Lower lobe of right lung (tissue), 2 donors: ENCODE measurements at regions not wholly inside any gene's neighbourhood (a gene's known extent, or its start where the extent isn't known, plus 50 kb on each side); places are given as distances from the start of the nearest gene placed in this dataset.

Experiments used
- ATAC-seq, 2 donors: fragments of 200-7000 bp; cut with Tn5 transposase; one replicate each; pipeline ENCODE4 v1.9.1; 2020 to 2022; ENCODE audit warnings: mild to moderate bottlenecking in 2 of 2, moderate library complexity in 2 of 2
- DNase-seq: peaks from one replicate; pipeline ENCODE4 v3.0.0-alpha.2; 2020
- H3K27ac ChIP-seq: fragments of 200-600 bp; one replicate; pipeline ENCODE4 v1.8.0; 2022
- H3K27me3 ChIP-seq: fragments of 200-600 bp; one replicate; pipeline ENCODE4 v1.8.0; 2022; ENCODE audit warnings: low read depth
- H3K36me3 ChIP-seq: fragments of 200-600 bp; one replicate; pipeline ENCODE4 v1.8.0; 2022; ENCODE audit warnings: mild to moderate bottlenecking
- H3K4me1 ChIP-seq: fragments of 200-600 bp; one replicate; pipeline ENCODE4 v1.8.0; 2022
- H3K4me3 ChIP-seq: fragments of 200-600 bp; one replicate; pipeline ENCODE4 v1.8.0; 2022; ENCODE audit warnings: mild to moderate bottlenecking
- H3K9me3 ChIP-seq: fragments of 200-600 bp; one replicate; pipeline ENCODE4 v1.8.0; 2022
- intact Hi-C: fragments of 100-400 bp; cut with DNase I; formaldehyde crosslinking; loops from one replicate; pipeline ENCODE4 v1.11.0; 2022
- TF ChIP-seq, protein P1 (sequence below): fragments of 200-600 bp; IDR thresholded peaks from one replicate; pipeline ENCODE4 v1.8.0; 2022; ENCODE audit warnings: antibody characterized with exemption, mild to moderate bottlenecking
- donor health status: DM: no; HTN: yes; CAD: no; lungs with severe emphysema.

DNA sequence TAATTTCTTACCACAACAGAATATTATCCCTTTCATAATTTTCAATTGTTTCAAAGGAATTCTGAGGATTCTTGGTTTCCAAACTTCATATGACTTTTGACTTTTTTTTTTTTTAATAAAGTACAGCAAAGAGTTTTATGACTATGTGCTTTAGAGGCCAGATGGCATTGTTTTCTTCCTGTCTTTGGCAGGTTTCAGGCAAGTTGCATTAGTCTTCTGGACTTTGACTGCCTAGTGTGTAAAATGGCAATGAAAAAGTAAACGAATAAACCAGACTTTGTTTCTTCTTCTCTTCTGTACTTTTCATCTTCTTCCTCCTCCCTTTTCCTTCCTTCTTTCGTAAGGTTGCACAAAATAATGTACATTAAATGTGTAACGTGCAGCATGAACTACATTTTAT lies 172.6 kb upstream of the RBFOX1 start:
- TF ChIP-seq, protein P1, sequence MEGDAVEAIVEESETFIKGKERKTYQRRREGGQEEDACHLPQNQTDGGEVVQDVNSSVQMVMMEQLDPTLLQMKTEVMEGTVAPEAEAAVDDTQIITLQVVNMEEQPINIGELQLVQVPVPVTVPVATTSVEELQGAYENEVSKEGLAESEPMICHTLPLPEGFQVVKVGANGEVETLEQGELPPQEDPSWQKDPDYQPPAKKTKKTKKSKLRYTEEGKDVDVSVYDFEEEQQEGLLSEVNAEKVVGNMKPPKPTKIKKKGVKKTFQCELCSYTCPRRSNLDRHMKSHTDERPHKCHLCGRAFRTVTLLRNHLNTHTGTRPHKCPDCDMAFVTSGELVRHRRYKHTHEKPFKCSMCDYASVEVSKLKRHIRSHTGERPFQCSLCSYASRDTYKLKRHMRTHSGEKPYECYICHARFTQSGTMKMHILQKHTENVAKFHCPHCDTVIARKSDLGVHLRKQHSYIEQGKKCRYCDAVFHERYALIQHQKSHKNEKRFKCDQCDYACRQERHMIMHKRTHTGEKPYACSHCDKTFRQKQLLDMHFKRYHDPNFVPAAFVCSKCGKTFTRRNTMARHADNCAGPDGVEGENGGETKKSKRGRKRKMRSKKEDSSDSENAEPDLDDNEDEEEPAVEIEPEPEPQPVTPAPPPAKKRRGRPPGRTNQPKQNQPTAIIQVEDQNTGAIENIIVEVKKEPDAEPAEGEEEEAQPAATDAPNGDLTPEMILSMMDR = no peak
- ATAC-seq (no peak), DNase-seq (no peak)
- intact Hi-C loops = no loop called here
- H3K4me3 ChIP-seq = no peak overlapping the region
- no peaks in the 10 kb centered on the region for H3K36me3 ChIP-seq
- no peaks in the 10 kb centered on the region for H3K9me3 ChIP-seq
- no peaks in the 10 kb centered on the region for H3K4me1 ChIP-seq
- H3K27ac ChIP-seq = no peak overlapping the region
- H3K27me3 ChIP-seq = no peaks in the 10 kb centered on the region

DNA sequence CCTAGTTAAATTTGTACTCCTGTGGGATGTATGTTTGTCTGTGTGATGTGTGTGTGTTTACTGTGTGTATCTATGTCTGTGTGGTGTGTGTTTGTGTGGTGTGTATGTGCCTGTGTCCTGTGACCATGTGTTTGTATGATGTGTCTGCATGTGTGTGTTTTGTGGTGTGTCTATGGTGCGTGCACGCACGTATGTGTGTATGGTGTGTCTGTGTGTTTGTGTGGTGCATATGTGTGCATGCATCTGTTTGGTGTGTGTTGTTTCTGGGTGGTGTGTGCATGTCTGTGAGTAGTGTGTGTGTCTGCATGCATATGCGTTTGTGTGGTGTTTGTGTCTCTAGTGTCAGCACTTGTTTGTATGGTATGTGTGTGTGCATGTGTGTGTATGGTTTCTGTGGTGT lies 174.2 kb upstream of the RBFOX1 start:
- DNase-seq (no peak), ATAC-seq (no peak)
- intact Hi-C loops = no loop called here
- H3K4me3 ChIP-seq = no peak overlapping the region
- no peak overlapping the region for H3K27ac ChIP-seq
- TF ChIP-seq, protein P1 = no peak
- H3K27me3 ChIP-seq = no peaks in the 10 kb centered on the region
- no peaks in the 10 kb centered on the region for H3K36me3 ChIP-seq
- no peaks in the 10 kb centered on the region for H3K4me1 ChIP-seq
- H3K9me3 ChIP-seq = no peaks in the 10 kb centered on the region

DNA sequence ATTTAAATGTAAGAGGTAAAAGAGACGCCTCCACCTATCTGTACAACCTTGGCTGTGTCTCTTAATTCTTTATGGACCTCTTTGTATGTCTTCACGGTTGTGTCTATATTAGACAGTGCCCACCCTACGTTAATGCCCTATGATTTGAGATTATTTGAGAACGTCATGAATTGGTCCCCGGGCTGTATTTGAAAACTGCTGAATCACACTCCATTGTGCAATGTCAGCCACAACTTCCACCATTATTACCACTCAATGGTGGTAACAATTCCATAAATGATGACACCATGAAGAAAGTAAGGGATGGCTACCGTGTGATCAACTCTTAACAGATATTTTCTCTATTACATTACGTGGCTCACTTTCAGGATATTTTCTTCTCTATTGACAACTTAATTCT lies 182.4 kb upstream of the RBFOX1 start:
- intact Hi-C loops = no loop called here
- ATAC-seq (no peak), DNase-seq (no peak)
- H3K9me3 ChIP-seq = no peaks in the 10 kb centered on the region
- no peak overlapping the region for H3K4me3 ChIP-seq
- no peaks in the 10 kb centered on the region for H3K4me1 ChIP-seq
- H3K27me3 ChIP-seq = no peaks in the 10 kb centered on the region
- H3K36me3 ChIP-seq = no peaks in the 10 kb centered on the region
- H3K27ac ChIP-seq = no peak overlapping the region
- TF ChIP-seq, protein P1 = no peak

DNA sequence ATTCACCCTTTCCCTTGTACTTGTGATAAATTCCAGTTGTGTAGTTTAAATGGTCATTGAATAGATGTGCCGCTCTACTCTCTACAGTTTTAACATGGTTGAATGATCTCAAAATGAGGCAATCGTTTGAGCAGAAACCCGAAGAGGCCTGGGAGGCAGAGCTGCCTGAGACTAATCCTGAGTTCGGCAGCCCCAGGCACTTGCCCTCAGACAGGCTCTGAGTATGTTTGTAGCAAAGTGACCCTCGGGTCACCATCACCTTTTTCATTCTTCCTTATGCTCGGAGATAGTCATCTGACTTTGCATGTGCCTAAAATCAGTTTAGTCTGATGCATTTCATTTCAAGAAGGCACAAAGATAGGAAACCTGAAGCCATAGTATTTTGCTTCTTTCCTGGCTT lies 184.0 kb upstream of the RBFOX1 start:
- no peak overlapping the region for H3K4me3 ChIP-seq
- H3K36me3 ChIP-seq = no peaks in the 10 kb centered on the region
- DNase-seq = no peak
- ATAC-seq = no peak
- H3K27ac ChIP-seq = no peak overlapping the region
- TF ChIP-seq, protein P1 = no peak
- no peaks in the 10 kb centered on the region for H3K27me3 ChIP-seq
- intact Hi-C loops = no loop called here
- H3K9me3 ChIP-seq = no peaks in the 10 kb centered on the region
- H3K4me1 ChIP-seq = no peaks in the 10 kb centered on the region

DNA sequence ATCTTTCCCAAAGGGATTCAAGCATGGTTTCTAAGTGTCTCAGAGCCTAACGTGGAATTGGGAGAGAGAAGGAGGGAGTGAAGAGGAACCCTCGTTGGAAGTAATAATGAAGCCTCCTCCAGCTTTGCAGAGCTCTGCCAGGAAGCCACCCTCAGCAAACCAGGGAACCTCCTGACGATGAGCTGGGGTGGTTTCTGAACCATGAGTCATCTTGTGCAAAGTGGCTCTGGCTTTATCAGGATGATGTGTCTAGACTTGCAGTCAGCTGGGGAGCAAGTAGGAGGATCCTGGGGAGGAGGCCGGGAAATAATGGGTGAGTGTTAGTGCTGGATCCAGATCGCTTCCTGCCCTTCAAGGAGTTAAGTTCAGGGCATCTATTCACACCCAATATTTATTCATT lies 191.7 kb upstream of the RBFOX1 start:
- Histone ChIP-seq H3K27me3 (no peaks in the 10 kb centered on the region), H3K27ac (no peak overlapping the region), H3K4me3 (no peak overlapping the region), H3K36me3 (no peaks in the 10 kb centered on the region), H3K9me3 (no peaks in the 10 kb centered on the region), H3K4me1 (no peaks in the 10 kb centered on the region)
- TF ChIP-seq, protein P1 = no peak
- DNase-seq (no peak), ATAC-seq (no peak)
- intact Hi-C loops = no loop called here
